Glomerular endothelial cell (primary cell): ENCODE measurements at regions not wholly inside any gene's neighbourhood (a gene's known extent, or its start where the extent isn't known, plus 50 kb on each side); places are given as distances from the start of the nearest gene placed in this dataset.
A peak's percentile ranks its signal among the peaks of the same experiment; 100 is the strongest.
"Not testable (repeated sequence)": the region's sequence is repeated elsewhere in the genome, so short reads cannot be mapped to it uniquely, and the experiment has no call there.

Experiments used
- DNase-seq: peaks from one replicate; pipeline ENCODE4 v3.0.0-alpha.2; 2011; ENCODE audit warnings: low read depth, low spot score; ENCODE audit errors: extremely low read depth

GRCh38 chr3:159668990-159669476 lies 319.6 kb upstream of the IL12A start:
- DNase-seq: peak; percentile 16

GRCh38 chr3:159669766-159670165 lies 318.9 kb upstream of the IL12A start:
- DNase-seq: no peak

- no peak for DNase-seq
Measured at GRCh38 chr3:159672728-159673688, 315.6 kb upstream of the IL12A start.

GRCh38 chr3:159674583-159674982 lies 314.1 kb upstream of the IL12A start:
- DNase-seq: no peak

- DNase-seq: no peak
Measured at GRCh38 chr3:159675285-159675684, 313.4 kb upstream of the IL12A start.

- no peak for DNase-seq
Measured at GRCh38 chr3:159679900-159680299, 308.7 kb upstream of the IL12A start.

GRCh38 chr3:159681717-159682116 lies 306.9 kb upstream of the IL12A start:
- not testable (repeated sequence) for DNase-seq

- no peak for DNase-seq
Measured at GRCh38 chr3:159685801-159686200, 302.8 kb upstream of the IL12A start.

- no peak for DNase-seq
Measured at GRCh38 chr3:159693226-159693625, 295.4 kb upstream of the IL12A start.

GRCh38 chr3:159711560-159712333 lies 276.9 kb upstream of the IL12A start:
- peak; percentile 94 for DNase-seq

GRCh38 chr3:159721324-159721723 lies 267.3 kb upstream of the IL12A start:
- DNase-seq: no peak

GRCh38 chr3:159723295-159723694 lies 265.3 kb upstream of the IL12A start:
- DNase-seq: no peak

- DNase-seq: no peak
Measured at GRCh38 chr3:159724627-159725026, 264.0 kb upstream of the IL12A start.

- no peak for DNase-seq
Measured at GRCh38 chr3:159726231-159726964, 262.2 kb upstream of the IL12A start.

GRCh38 chr3:159727506-159727905 lies 261.1 kb upstream of the IL12A start:
- peak; percentile 65 for DNase-seq

GRCh38 chr3:159731254-159731653 lies 257.4 kb upstream of the IL12A start:
- no peak for DNase-seq

GRCh38 chr3:159732172-159733111 lies 256.2 kb upstream of the IL12A start:
- peak; percentile 5 for DNase-seq

- DNase-seq: no peak
Measured at GRCh38 chr3:159733194-159733860, 255.3 kb upstream of the IL12A start.

- peak; percentile 20 for DNase-seq
Measured at GRCh38 chr3:159734681-159735080, 254.0 kb upstream of the IL12A start.
